IMR-90 (cell line): ENCODE measurements at regions not wholly inside any gene's neighbourhood (a gene's known extent, or its start where the extent isn't known, plus 50 kb on each side); places are given as distances from the start of the nearest gene placed in this dataset.

Experiments
- ATAC-seq: fragments of 200-7000 bp; cut with Tn5 transposase; 2 replicates; pipeline ENCODE4 v1.9.1; 2020; ENCODE audit warnings: low read depth, mild to moderate bottlenecking, moderate library complexity
- BruUV-seq: library from RNA; stranded (reverse); fragments of 400-500 nt; replicated peaks from 2 replicates; lab custom pipeline; 2021; lab: Mats Ljungman, UMichigan
- CTCF ChIA-PET: fragments of 300-600 bp; formaldehyde crosslinking; extraction: SDS; loops from one replicate; lab custom pipeline; 2021; ENCODE audit warnings: antibody characterized with exemption; lab: Yijun Ruan, JAX
- POLR2A ChIA-PET: fragments of 300-600 bp; sonication (Branson Sonifier 250); formaldehyde crosslinking; loops from one replicate; lab custom pipeline; 2022; ENCODE audit warnings: antibody characterized with exemption; ENCODE audit not compliant: unreplicated experiment; lab: Charles Lee
- DNase-seq: peaks from one replicate; pipeline ENCODE4 v3.0.0; 2013
- H2AFZ ChIP-seq: replicated peaks from 2 replicates; pipeline ENCODE3; 2013; ENCODE audit warnings: low read length, mild to moderate bottlenecking; ENCODE audit not compliant: poor library complexity
- H2AK5ac ChIP-seq: 2 replicates; pipeline ENCODE4 v1.6.1; 2013; ENCODE audit warnings: low read depth, low read length, inconsistent platforms
- H2AK9ac ChIP-seq: replicated peaks from 2 replicates; pipeline ENCODE3; 2013; ENCODE audit warnings: mild to moderate bottlenecking, low read depth, low read length, moderate library complexity; ENCODE audit not compliant: poor library complexity
- H2BK120ac ChIP-seq: 2 replicates; pipeline ENCODE4 v1.6.1; 2013; ENCODE audit warnings: low read depth, low read length, inconsistent platforms
- H2BK15ac ChIP-seq: 3 replicates; pipeline ENCODE4 v1.6.1; 2013; ENCODE audit warnings: low read depth, low read length, inconsistent platforms
- H2BK20ac ChIP-seq: 2 replicates; pipeline ENCODE4 v1.6.1; 2013; ENCODE audit warnings: low read depth, mild to moderate bottlenecking, inconsistent platforms, low read length, moderate library complexity
- H2BK5ac ChIP-seq: 2 replicates; pipeline ENCODE4 v1.6.1; 2013; ENCODE audit warnings: mild to moderate bottlenecking, low read depth, low read length, inconsistent platforms; ENCODE audit not compliant: poor library complexity, severe bottlenecking
- H3K14ac ChIP-seq: replicated peaks from 2 replicates; pipeline ENCODE4 v1.6.1; 2013; ENCODE audit warnings: low read depth, low read length, inconsistent platforms
- H3K18ac ChIP-seq: 2 replicates; pipeline ENCODE4 v1.6.1; 2013; ENCODE audit warnings: low read depth, low read length, control low read depth
- H3K23ac ChIP-seq: 2 replicates; pipeline ENCODE4 v1.6.1; 2013; ENCODE audit warnings: low read depth, low read length, inconsistent platforms
- H3K27ac ChIP-seq: 2 replicates; pipeline ENCODE4 v1.5.1; 2013; ENCODE audit warnings: mild to moderate bottlenecking, control low read depth, low read length; ENCODE audit not compliant: insufficient read depth
- H3K27me3 ChIP-seq: 2 replicates; pipeline ENCODE4 v1.6.1; 2013; ENCODE audit warnings: low read length; ENCODE audit not compliant: control insufficient read depth, insufficient read depth
- H3K36me3 ChIP-seq: 2 replicates; pipeline ENCODE4 v1.6.1; 2013; ENCODE audit warnings: low read length, mixed read lengths; ENCODE audit not compliant: control insufficient read depth, insufficient read depth
- H3K4ac ChIP-seq: 2 replicates; pipeline ENCODE4 v1.6.1; 2013; ENCODE audit warnings: low read depth, low read length, inconsistent platforms
- H3K4me1 ChIP-seq: 2 replicates; pipeline ENCODE4 v1.6.1; 2013; ENCODE audit warnings: low read length, mixed read lengths; ENCODE audit not compliant: control insufficient read depth, insufficient read depth
- H3K4me2 ChIP-seq: 2 replicates; pipeline ENCODE4 v1.6.1; 2013; ENCODE audit warnings: low read depth, mild to moderate bottlenecking, control low read depth, low read length, moderate library complexity
- H3K4me3 ChIP-seq: 2 replicates; pipeline ENCODE4 v1.5.1; 2013; ENCODE audit warnings: low read depth, mild to moderate bottlenecking, control low read depth, low read length, moderate library complexity; ENCODE audit not compliant: insufficient read depth
- H3K56ac ChIP-seq: 2 replicates; pipeline ENCODE4 v1.6.1; 2013; ENCODE audit warnings: low read length, inconsistent platforms; ENCODE audit not compliant: insufficient read depth; ENCODE audit errors: extremely low read depth
- H3K79me1 ChIP-seq, 2 experiments: 2 replicates each; pipeline ENCODE4 v1.6.1; 2013; ENCODE audit warnings: low read length in 2 of 2, inconsistent platforms in 1 of 2, low read depth in 1 of 2
- H3K9ac ChIP-seq: 2 replicates; pipeline ENCODE4 v1.6.1; 2013; ENCODE audit warnings: low read depth, low read length, control low read depth
- H3K9me1 ChIP-seq: 2 replicates; pipeline ENCODE4 v1.6.1; 2013; ENCODE audit warnings: low read length, inconsistent platforms; ENCODE audit not compliant: insufficient read depth
- H3K9me3 ChIP-seq: 2 replicates; pipeline ENCODE4 v1.6.1; 2013; ENCODE audit warnings: low read length; ENCODE audit not compliant: control insufficient read depth, insufficient read depth
- H4K20me1 ChIP-seq: 2 replicates; pipeline ENCODE4 v1.6.1; 2013; ENCODE audit warnings: low read length, inconsistent platforms; ENCODE audit not compliant: insufficient read depth
- H4K5ac ChIP-seq: 2 replicates; pipeline ENCODE4 v1.6.1; 2013; ENCODE audit warnings: mild to moderate bottlenecking, low read depth, low read length, control low read depth
- H4K8ac ChIP-seq, 2 experiments: 2 replicates each; pipeline ENCODE4 v1.6.1; 2013; ENCODE audit warnings: low read depth in 2 of 2, low read length in 2 of 2, control low read depth in 1 of 2, inconsistent platforms in 1 of 2
- H4K91ac ChIP-seq: 2 replicates; pipeline ENCODE4 v1.6.1; 2013; ENCODE audit warnings: low read depth, low read length, inconsistent platforms; ENCODE audit not compliant: insufficient read depth
- BHLHE40 ChIP-seq: fragments of 150-350 bp; IDR thresholded peaks from 2 replicates; pipeline ENCODE4 v1.6.1; 2016; ENCODE audit warnings: mild to moderate bottlenecking, low read depth, low read length
- CEBPB ChIP-seq: IDR thresholded peaks from 2 replicates; pipeline ENCODE4 v1.6.1; 2012; ENCODE audit warnings: low read depth, low read length, improper control_type of control experiment
- CHD1 ChIP-seq: IDR thresholded peaks from 2 replicates; pipeline ENCODE4 v1.6.1; 2012; ENCODE audit warnings: low read depth, low read length, improper control_type of control experiment
- ELK1 ChIP-seq: fragments of 150-350 bp; IDR thresholded peaks from 2 replicates; pipeline ENCODE4 v1.6.1; 2016; ENCODE audit warnings: low read depth, mild to moderate bottlenecking, low read length, moderate library complexity, borderline replicate concordance
- FOS ChIP-seq: fragments of 150-350 bp; IDR thresholded peaks from 2 replicates; pipeline ENCODE4 v1.6.1; 2016; ENCODE audit warnings: low read depth, low read length
- MAFK ChIP-seq: IDR thresholded peaks from 2 replicates; pipeline ENCODE4 v1.6.1; 2012; ENCODE audit warnings: low read depth, low read length, improper control_type of control experiment
- MAZ ChIP-seq: IDR thresholded peaks from 2 replicates; pipeline ENCODE4 v1.6.1; 2012; ENCODE audit warnings: low read depth, mild to moderate bottlenecking, low read length, improper control_type of control experiment, moderate library complexity, borderline replicate concordance
- MXI1 ChIP-seq: IDR thresholded peaks from 2 replicates; pipeline ENCODE4 v1.6.1; 2012; ENCODE audit warnings: low read depth, mild to moderate bottlenecking, low read length, moderate library complexity, borderline replicate concordance
- NFE2L2 ChIP-seq: fragments of 150-350 bp; IDR thresholded peaks from 2 replicates; pipeline ENCODE4 v1.6.1; 2016; ENCODE audit warnings: low read depth, mild to moderate bottlenecking, low read length
- POLR2A ChIP-seq: IDR thresholded peaks from 2 replicates; pipeline ENCODE4 v1.6.1; 2012; ENCODE audit warnings: mild to moderate bottlenecking, low read depth, low read length
- RAD21 ChIP-seq: IDR thresholded peaks from 2 replicates; pipeline ENCODE4 v1.6.1; 2012; ENCODE audit warnings: low read length, improper control_type of control experiment
- RCOR1 ChIP-seq: IDR thresholded peaks from 2 replicates; pipeline ENCODE4 v1.6.1; 2012; ENCODE audit warnings: mild to moderate bottlenecking, low read length, improper control_type of control experiment; ENCODE audit not compliant: insufficient replicate concordance
- RFX5 ChIP-seq: IDR thresholded peaks from 2 replicates; pipeline ENCODE4 v1.8.0; 2012; ENCODE audit warnings: low read depth, mild to moderate bottlenecking, low read length, moderate library complexity
- SMC3 ChIP-seq: fragments of 150-350 bp; IDR thresholded peaks from 2 replicates; pipeline ENCODE4 v1.6.1; 2016; ENCODE audit warnings: low read depth, mild to moderate bottlenecking, antibody characterized with exemption, low read length, moderate library complexity
- WGBS, 2 experiments: methylation state at CpG; one replicate each; pipeline versions ENCODE4 v1.1.5 to v1.1.7; 2013; ENCODE audit warnings: missing lambda C conversion rate in 2 of 2; ENCODE audit not compliant: insufficient read length in 1 of 2; ENCODE audit errors: extremely low coverage in 2 of 2; 5-methylcytosine and 5-hydroxymethylcytosine counted together
- dilution Hi-C: fragments of 300-500 bp; cut with HindIII; formaldehyde crosslinking; loops from one replicate; pipeline ENCODE4 v1.14.3; 2018; ENCODE audit warnings: low sequenced_read_pairs; ENCODE audit not compliant: unreplicated experiment
- in situ Hi-C: fragments of 300-500 bp; cut with MboI; formaldehyde crosslinking; loops from 3 replicates; pipeline ENCODE4 v1.14.3; 2019; ENCODE audit warnings: low sequenced_read_pairs, inconsistent platforms, mixed read lengths
- intact Hi-C: fragments of 100-400 bp; cut with micrococcal nuclease; formaldehyde crosslinking; loops from 2 replicates; pipeline ENCODE4 v1.10.0; 2022
- TF ChIP-seq, protein P1 (sequence below): fragments of 150-350 bp; IDR thresholded peaks from 2 replicates; pipeline ENCODE4 v1.6.1; 2017; ENCODE audit warnings: mild to moderate bottlenecking, antibody characterized with exemption, low read length, low read depth

- Histone ChIP-seq H4K91ac (no peak overlapping the region), H3K56ac (no peak overlapping the region), H3K4me3 (no peak overlapping the region), H3K4ac (no peak overlapping the region), H2AFZ (no peak overlapping the region), H4K20me1 (no peaks in the 10 kb centered on the region), H3K27me3 (no peaks in the 10 kb centered on the region), H3K4me1 (no peaks in the 10 kb centered on the region), H2BK20ac (no peak overlapping the region), H3K27ac (no peak overlapping the region), H3K18ac (no peak overlapping the region), H3K79me1 (no peaks in the 10 kb centered on the region), H3K14ac (no peak overlapping the region), H3K9ac (no peak overlapping the region), H4K8ac (no peak overlapping the region), H2AK9ac (no peak overlapping the region), H3K4me2 (no peak overlapping the region), H2BK15ac (no peak overlapping the region), H3K36me3 (no peaks in the 10 kb centered on the region), H3K9me1 (no peaks in the 10 kb centered on the region), H2AK5ac (no peak overlapping the region), H2BK5ac (no peak overlapping the region), H3K9me3 (no peaks in the 10 kb centered on the region), H2BK120ac (no peak overlapping the region), H3K23ac (no peak overlapping the region), H4K5ac (no peak overlapping the region)
- no peak for DNase-seq
- BruUV-seq = no TSS peak
- CTCF ChIA-PET = no interaction called here
- intact Hi-C loops (no loop called here), dilution Hi-C loops (no loop called here), in situ Hi-C loops (no loop called here)
- no peak for ATAC-seq
- no CpG with 5 or more reads among the region's 2 CpGs for WGBS, 2 experiments
- TF ChIP-seq ELK1 (no peak), CEBPB (no peak), RCOR1 (no peak), CHD1 (no peak), MXI1 (no peak), MAFK (no peak), RAD21 (no peak), RFX5 (no peak), SMC3 (no peak), MAZ (no peak), BHLHE40 (no peak), NFE2L2 (no peak), FOS (no peak), POLR2A (no peak)
- TF ChIP-seq, protein P1, sequence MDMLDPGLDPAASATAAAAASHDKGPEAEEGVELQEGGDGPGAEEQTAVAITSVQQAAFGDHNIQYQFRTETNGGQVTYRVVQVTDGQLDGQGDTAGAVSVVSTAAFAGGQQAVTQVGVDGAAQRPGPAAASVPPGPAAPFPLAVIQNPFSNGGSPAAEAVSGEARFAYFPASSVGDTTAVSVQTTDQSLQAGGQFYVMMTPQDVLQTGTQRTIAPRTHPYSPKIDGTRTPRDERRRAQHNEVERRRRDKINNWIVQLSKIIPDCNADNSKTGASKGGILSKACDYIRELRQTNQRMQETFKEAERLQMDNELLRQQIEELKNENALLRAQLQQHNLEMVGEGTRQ = no peak
- POLR2A ChIA-PET = no interaction called here
Observed at GRCh38 chrX:137651647-137652046, 85.7 kb downstream of the ZIC3 start.
